Activated CD8-positive, alpha-beta memory T cell treated with anti-CD3 and anti-CD28 coated beads for 24 hours (primary cell): ENCODE measurements at regions not wholly inside any gene's neighbourhood (a gene's known extent, or its start where the extent isn't known, plus 50 kb on each side); places are given as distances from the start of the nearest gene placed in this dataset.

Experiments used
- DNase-seq: peaks from one replicate; pipeline ENCODE4 v3.0.0-alpha.2; 2020

DNA sequence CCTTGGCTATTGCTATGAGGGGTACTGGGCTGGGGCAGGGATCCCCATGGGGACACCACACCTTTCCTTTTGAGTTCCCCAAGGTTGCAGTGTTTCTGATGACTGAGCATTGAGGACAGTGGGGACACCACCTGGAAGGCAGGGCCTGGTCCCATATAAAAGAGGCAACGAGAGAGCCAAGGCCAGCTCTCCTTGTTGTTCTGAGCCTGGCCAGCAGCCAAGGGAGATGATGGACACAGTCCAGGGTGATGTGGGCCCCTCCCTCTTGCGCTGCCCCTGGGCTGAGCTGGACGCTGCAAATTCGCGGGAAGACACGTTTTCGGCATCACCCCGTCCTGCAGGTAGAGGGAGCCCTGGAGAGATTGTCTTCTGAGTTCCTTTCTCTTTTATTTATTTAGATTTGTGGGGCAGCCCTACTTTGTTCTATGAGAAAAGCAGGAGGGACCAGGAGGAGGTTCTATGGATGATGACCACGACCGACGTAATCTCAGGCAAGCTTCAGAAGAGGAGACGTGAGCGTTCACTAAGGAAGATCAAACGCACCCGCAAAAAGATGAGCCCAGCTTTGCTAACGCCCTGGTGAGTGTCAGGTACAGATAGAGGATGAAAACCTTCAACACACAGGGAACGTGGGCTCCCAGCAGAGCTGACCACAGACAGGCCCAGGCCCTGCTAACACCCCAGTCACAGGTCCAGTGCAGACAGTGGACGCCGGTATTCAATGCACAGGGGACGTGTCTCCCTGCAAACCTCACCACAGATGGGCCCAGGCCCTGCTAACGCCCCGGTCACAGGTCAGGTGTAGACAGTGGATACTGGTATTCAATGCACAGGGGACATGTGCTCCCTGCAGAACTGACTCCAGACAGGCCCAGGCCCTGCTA, 97.4 kb downstream of the SHOX start:
- no peak for DNase-seq

DNA sequence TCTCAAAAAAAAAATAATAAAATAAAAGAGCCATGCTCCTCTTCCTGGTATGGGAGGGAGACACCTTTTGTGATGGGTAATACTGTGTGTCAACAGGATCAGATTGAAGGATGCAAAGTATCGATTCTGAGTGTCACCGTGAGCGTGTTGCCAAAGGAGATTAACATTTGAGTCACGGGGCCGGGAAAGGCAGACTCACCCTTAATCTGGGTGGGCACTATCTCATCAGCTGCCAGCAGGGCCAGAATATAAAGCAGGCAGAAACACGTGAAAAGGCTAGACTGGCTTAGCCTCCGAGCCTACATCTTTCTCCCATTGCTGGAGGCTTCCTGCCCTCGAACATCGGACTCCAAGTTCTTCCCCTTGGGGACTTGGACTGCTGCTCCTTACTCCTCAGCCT, 95.4 kb downstream of the SHOX start:
- no peak for DNase-seq

DNA sequence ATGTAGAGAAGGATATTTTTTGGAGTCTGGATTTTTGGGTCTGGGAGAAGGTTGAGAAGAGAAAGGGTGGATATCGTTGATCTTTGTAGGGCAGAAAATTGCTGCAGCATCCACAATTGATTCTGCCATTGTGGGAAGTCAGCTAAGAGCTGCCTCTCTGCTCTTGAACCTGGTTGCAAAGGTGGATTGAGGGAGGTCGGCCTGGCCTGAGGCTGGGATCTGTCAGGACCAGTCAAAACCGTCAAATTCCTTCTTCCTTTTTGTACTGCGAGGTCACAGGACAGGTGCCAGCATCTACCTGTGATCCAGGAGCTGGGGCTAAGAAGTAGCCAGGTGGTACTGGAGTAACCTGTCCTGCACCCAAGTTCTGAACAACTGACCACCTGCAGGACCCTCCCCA, 93.7 kb downstream of the SHOX start:
- DNase-seq: no peak

DNA sequence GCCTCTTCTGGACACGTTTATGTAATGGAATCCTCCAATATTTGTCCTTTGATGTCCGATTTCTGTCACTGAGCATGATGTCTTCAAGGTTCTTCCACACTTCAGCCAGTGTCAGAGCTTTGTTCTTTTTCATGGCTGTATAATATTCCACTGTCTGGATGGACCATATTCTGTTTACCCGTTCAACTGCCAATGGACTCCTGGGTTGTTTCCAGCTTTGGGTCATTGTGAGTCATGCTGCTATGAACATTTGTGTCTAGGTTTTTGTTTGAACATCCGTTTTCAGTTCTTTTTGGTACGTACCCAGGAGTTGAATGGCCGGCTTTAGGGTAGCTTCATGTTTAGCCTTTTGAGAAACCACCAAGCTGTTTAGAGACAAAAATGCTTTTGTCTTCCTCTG, 93.2 kb downstream of the SHOX start:
- no peak for DNase-seq

GRCh38 chrX:721354-721753, 90.8 kb downstream of the SHOX start:
- DNase-seq: no peak

DNA sequence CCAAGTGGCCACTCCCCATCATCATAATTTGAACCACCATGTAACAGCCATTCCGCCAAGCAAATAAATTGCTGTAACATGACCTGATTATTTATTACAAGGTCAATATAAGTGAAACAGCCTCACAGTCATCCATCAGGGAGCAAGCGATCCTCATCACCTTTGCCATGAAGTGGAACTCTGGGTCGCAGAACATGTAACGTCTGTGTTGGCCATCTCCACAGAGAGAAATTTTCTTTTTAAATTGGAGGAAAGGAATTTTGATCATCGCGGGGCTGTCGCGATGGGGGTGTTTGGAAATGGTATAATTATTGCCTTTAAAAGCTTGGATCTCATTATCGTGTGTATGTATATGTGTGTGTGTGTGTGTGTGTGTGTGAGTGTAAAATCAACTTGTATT, 90.2 kb downstream of the SHOX start:
- DNase-seq: no peak

DNA sequence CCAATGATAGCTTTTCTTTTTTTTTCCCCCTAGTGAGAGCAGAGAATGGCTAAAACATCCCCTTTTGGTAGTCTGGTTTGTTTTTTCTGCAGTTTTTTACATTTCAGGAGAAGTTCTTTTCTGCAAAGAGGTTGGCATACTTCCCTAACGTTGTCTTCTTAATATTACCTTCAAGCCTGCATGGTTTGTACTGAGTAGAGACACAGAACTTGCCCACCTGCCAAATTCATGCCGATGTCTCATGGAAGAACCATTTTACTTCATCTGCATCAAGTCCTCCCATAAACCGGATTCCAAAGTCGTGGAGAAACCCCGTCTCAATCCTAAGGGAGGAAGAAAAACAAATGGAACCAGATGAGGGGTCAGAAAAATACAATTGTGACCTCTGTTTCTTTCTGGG, 89.7 kb downstream of the SHOX start:
- DNase-seq: no peak

GRCh38 chrX:716136-716535, 85.5 kb downstream of the SHOX start:
- no peak for DNase-seq

- DNase-seq: no peak
Measured at GRCh38 chrX:714131-714530, 83.5 kb downstream of the SHOX start.
